GM19452 (cell line): ENCODE measurements at regions not wholly inside any gene's neighbourhood (a gene's known extent, or its start where the extent isn't known, plus 50 kb on each side); places are given as distances from the start of the nearest gene placed in this dataset.
"Not testable (repeated sequence)": the region's sequence is repeated elsewhere in the genome, so short reads cannot be mapped to it uniquely, and the experiment has no call there.

Experiments used
- ATAC-seq: cut with Tn5 transposase; IDR thresholded peaks from one replicate; pipeline ENCODE4 v1.9.1; 2021; ENCODE audit not compliant: unreplicated experiment

DNA sequence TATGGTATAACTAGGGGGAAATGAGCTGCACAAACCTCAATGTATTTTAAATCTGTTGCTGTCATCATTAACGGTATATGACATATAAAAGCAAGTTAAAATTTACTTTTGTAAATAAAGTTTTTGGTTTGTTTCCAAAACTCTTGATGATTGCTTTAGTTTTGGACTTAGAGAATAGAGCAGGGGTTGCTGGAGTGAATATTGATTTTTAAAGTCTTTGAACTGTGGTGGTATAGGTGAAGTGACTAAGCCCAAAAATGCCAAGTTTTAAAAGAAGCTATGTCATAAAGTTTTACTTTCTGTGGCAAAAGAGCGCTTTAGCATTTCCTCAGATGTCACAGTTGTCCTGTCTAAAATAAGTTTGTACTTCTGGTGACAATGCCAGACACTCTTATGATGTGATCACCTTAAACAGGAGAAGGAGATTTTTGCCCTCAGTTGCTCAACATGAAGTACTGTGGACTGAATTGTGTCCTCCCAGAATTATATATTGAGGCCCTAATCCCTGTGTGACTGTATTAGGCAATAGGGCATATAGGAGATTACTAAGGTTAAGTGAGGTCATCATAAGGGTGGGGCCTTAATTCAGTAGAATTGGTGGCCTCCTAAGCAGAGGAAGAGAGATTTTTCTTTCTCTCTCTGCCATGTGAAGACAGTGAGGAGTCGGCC, 175.2 kb upstream of the PLGLB1 start:
- ATAC-seq = not testable (repeated sequence)

DNA sequence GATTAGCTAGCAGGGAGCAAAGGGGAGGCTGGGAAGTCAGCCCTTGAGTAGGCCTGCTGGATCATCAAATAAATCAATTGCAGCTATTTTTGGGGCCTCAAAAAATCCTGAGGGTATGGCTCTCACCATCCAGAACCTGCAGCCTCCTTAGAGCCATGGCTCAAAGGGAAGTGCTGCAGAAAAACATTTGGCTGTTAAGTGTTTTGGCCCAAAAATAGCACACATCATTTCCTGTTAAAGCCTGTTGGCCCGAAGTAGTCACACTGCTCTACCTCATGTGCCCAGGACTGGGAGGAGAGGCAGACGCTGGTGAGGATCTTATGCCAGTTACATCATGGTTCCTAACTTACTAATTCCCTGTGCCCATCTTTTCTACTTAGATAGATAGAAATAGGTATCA, 176.8 kb upstream of the PLGLB1 start:
- not testable (repeated sequence) for ATAC-seq

DNA sequence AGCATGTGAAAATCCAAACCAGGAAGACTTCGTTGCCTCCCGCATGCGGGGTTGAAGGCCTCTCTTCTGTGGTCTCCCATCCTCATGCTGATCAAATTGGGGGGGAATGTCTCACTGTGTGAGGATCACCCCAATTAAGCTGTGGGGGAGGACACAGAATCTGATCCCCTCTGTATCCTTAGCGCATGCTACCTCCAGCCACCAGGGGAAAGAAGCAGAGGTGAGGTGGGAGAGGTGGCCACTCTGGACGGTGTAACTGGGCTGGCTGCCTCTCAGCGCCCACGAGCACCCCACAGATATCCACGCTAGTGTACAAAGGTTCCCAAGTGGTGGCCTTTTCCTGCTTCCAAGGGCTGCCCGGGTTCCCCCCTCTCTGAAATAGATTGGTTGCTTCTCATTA, 177.6 kb upstream of the PLGLB1 start:
- not testable (repeated sequence) for ATAC-seq

DNA sequence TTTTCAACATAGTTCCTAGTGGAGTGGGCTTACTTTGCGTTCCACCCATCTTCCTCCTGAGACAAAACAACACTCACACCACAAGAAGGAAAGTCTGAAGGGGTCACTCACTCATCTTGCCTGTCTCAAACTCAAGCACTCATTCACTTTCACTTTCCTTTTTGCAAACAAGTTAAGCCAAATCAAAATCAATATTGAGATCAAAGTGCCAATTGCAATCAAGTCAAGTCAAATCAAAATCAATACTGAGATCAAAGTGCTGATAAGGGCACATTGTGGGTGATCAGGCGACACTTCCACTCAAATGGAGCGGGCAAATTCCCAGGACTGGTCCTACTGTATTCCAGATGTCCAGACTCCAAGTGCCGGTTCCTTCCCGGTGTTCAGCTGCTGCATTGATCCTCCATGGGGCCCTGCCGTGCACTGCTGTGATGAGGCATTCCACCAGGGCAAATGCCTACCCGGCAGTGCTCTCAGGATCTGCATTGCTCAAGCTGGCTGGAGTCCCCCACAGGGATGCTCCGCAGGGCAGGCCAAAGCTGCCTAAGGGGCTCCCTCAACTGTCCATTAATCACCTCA, 183.0 kb upstream of the PLGLB1 start:
- not testable (repeated sequence) for ATAC-seq

DNA sequence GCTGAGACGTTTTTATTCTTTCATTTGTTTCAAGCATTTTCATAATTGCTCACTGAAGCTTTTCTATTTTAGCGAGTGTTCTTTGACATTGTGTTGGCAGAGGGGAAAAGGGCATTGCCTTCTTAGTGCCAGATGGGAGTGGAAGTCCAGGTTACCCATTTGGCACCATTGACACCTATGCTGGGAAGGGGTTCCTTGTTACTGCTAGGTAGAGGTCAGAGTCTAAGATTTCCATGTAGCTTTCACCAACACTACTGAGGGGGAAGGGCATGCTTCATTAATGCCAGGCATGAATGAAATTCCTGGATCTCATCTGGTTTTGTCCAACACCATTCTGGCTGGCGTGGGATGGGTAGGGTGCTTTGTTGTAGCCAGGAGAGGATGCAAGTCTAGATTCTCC, 191.3 kb upstream of the PLGLB1 start:
- ATAC-seq = not testable (repeated sequence)

DNA sequence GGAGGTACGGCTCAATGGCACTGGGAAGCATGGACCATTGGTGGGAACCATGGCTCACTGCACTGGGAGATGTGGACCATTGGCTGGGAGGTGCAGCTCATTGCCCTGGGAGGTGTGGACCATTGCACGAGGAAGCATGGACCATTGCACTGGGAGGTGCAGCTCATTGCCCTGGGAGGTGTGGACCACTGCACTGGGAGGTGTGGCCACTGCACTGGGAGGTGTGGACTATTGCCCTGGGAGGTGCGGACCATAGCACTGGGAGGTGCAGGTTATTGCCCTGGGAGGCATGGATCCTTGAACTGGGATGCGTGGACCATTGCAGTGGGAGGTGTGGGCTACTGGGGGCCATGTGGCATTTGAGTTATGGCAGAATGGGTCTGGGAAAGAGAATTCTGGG, 195.4 kb upstream of the PLGLB1 start:
- not testable (repeated sequence) for ATAC-seq

DNA sequence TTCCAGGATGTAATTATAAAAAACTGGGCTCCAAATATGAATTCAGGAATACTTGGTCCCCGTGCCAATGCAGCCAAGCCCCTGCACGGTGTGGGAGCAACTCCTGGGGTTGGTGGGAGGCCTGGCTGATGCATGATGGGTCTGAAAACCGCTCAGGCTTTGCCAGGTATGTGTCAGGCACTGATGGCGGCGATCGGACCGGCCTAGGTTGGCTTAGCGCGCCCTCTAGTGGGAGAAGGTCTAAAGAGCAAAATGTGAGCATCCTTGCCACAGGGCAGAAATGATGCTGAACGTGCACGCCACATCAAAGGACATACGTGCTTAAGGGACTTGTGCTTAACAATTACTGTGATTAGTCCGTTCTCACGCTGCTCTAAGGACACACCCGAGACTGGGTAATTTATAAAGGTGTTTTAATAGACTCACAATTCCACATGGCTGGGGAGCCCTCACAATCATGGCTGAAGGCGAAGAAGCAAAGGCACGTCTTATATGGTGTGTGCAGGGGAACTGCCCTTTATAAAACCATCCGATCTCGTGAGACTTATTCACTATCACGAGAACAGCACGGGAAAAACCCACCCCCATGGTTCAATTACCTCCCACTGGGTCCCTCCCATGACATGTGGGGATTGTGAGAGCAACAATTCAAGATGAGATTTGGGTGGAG, 196.2 kb upstream of the PLGLB1 start:
- ATAC-seq = not testable (repeated sequence)

DNA sequence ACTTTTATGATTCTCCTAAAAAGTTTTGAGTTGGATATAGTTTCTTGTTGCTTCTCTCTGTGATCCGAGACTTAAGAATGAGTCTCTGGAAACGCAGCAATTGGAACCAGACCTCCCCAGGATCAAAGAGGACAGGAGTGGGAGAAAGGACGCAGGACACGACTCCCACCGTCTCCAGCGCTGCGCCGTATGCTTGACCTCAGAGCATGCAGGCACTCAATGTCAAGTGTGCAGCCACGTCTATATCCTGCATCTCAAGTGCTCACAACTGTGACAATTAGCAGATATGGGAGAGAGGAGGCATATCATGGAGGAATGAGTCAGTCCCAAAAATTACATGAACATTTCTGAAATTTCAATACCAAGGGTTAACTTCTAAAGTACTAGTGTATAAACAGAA, 199.0 kb upstream of the PLGLB1 start:
- ATAC-seq = not testable (repeated sequence)

DNA sequence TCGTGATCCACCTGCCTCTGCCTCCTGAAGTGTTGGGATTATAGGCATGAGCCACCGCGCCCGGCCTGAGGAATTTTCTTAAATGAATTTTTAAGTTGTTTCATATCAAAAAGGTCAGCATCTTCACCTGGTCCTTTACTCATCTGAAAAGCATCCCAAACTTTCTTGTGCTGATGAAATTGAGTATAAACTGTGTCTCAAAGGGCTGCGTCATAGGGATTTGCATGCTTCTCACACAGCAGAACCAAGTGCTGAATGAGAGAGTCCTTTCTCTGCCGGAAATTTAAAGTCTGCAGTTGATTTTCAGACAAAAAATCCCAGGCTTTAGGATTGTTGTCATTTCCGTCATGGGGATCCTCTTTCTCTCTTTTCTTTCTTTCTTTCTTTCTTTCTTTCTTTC, 200.5 kb upstream of the PLGLB1 start:
- ATAC-seq = not testable (repeated sequence)

DNA sequence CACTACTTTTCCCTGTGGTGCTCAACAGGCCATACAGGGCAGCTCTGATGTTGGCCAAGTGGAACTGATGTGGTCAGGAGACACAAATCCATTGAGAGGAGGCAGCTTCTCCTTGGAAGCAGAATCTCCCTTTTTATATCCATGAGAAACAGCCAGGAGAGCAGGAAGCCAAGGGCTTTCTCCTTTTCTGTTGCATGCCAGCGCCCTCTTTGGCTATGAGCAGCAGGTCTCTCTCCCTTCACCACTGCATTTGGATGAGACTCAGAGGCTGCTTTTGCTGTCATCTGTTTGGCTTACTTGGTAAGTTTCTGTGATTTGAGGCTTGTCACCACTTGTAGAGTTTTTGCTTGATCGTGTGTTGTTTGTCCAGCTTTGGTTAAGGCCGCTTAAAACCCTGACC, 202.2 kb upstream of the PLGLB1 start:
- not testable (repeated sequence) for ATAC-seq

GRCh38 chr2:87229091-87229689, 207.5 kb upstream of the PLGLB1 start:
- peak; percentile 66 for ATAC-seq

DNA sequence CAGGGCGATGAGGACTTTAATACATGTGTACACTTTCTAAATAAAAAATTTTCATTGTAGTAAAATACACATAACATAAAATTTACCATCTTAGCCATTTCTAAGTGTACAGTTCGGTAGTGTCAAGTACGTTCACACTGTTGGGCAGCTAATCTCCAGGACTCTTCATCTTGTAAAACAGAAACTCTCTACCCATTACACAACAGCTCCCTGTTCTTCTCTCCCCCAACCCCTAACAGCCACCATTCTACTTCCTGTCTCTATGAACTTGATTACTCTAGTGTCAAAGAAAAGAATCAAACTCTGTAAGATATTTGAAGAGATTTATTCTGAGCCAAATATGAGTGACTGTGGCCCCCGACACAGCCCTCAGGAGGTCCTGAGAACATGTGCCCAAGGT, 208.3 kb upstream of the PLGLB1 start:
- ATAC-seq = not testable (repeated sequence)

DNA sequence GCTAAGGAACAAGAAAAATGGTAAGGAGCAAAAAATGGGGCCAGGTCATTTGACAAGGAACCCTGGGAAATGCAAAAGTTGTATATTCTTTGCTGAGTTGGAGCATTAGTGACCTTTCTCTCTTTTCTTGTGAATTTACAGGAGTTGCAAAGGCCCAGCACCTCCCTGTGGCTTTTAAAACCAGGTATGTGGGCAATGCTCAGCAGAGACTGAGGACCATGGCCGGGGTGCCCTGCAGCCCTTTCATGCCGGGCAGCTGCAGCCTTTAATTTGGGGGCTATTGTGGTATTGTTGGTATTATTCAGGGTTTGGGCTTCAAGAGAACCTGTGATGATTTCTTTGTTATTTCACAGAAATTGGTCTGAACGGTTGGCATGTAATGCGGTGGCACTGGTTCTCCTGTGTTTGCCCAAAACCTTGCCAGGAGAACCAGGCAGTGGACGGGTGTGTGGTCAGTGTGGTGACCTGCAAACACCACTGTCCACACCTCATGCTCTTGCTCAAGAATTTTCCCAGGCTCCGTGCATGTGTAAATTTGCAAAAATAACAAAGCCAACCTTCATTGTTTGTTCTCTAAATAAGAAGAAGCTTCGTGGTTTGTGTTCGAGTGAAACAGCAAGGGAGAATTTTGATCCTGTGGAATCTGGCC, 213.8 kb upstream of the PLGLB1 start:
- ATAC-seq = not testable (repeated sequence)

- ATAC-seq = not testable (repeated sequence)
These were observed 216.1 kb upstream of the PLGLB1 start for GRCh38 chr2:87237570-87238336.

DNA sequence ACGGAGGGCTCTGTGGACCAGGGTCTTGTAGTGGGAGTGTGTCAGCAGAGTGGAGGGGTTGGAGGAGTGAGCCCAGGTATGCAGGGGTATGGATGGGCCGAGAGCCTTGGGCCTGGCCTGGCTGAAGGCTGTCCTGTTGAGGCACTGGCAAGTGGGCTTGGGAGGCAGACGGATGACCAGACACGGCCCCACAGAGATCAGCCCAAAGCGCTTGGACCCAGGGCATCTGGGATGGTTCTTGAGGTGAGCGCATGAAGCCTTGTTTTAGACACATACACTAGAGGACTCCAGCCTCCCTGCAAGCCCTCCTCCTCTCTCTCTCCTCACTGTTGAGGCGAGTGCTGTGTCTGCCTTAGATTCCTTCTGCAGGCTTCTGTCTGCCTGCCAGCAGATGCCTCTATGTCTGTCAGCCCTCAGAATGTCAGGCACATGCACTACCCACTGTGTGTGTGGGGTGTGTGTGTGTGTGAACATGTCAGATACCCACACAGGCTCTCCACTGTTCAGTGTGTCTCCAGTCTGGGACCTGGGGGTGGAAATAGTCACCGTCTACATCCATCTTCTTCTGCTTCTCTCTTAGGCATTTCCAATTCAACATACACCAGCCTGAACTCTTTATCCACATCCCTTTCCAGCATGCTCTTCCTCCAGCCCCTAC, 218.0 kb upstream of the PLGLB1 start:
- ATAC-seq = not testable (repeated sequence)

DNA sequence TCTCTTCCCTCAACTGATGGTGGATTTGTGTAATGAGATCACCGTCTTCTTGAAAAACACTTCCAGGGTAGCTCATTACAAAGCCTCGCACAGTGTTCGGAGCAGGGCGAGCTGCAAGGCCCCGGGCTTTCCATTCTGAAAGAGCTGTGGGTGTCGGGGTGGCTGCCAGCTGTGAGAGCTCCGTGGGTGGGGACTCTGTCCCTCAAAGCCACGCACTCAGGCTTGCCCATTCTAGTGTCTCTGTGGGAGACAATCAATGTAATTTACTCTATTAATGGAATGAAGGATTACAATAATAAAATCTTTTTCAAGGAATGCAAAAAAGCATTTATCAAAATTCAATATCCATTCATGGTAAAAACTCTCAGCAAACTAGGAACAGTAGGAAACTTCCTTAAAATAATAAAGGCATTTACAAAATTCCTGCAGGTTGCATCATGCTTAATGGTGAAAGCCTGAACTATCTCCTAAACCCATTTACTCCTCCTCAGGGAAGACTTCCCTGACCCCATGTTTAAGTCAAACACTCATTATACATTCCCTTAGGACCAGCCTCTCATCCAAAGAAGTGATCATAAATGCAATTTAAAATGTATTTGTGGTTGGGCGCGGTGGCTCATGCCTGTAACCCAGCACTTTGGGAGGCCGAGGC, 224.5 kb upstream of the PLGLB1 start:
- ATAC-seq = not testable (repeated sequence)

GRCh38 chr2:87252046-87252445, 230.4 kb upstream of the PLGLB1 start:
- ATAC-seq = not testable (repeated sequence)

- ATAC-seq = not testable (repeated sequence)
These were observed 232.9 kb upstream of the PLGLB1 start for GRCh38 chr2:87254562-87254961.

DNA sequence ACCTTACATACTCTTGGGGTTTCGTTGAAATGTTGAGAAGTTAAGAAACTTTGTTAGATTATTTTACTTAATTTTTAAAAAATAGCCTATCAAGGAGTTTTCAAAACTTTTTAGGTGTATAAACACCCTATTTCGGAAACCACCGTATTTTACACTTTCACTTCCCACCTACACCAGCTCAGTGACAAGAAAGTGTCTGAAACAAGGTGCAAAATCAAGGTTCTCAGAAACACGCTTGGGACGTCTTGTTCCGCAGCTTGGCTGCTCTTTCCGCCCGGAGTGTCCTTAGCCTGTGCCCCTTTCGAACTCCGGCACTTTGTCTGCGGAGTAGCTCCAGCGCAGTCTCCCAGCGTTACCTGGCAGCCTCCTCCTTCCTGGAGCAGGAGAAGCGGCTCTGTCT, 233.8 kb upstream of the PLGLB1 start:
- ATAC-seq = not testable (repeated sequence)
